Aorta (tissue), 5 donors: ENCODE measurements at regions not wholly inside any gene's neighbourhood (a gene's known extent, or its start where the extent isn't known, plus 50 kb on each side); places are given as distances from the start of the nearest gene placed in this dataset.

Experiments
- ATAC-seq: fragments of 200-7000 bp; cut with Tn5 transposase; one replicate; pipeline ENCODE4 v1.9.1; 2022; ENCODE audit warnings: moderate library complexity; ENCODE audit not compliant: low FRiP score
- DNase-seq, 2 donors: peaks; one replicate each; pipeline ENCODE4 v3.0.0-alpha.2; 2020
- H3K27ac ChIP-seq, 2 donors: one replicate each; pipeline ENCODE4 v1.5.1; 2013; ENCODE audit warnings: low read length in 2 of 2, mild to moderate bottlenecking in 2 of 2, moderate library complexity in 2 of 2, control low read depth in 1 of 2, inconsistent platforms in 1 of 2, low read depth in 1 of 2
- H3K27me3 ChIP-seq, 2 donors: one replicate each; pipeline ENCODE4 v1.6.1; 2013; ENCODE audit warnings: control low read depth in 1 of 2, low read length in 1 of 2, mild to moderate bottlenecking in 1 of 2, moderate library complexity in 1 of 2; ENCODE audit not compliant: insufficient read depth in 2 of 2, control insufficient read depth in 1 of 2
- H3K36me3 ChIP-seq, 2 donors: one replicate each; pipeline ENCODE4 v1.6.1; 2013; ENCODE audit warnings: control low read depth in 1 of 2, low read length in 1 of 2, mild to moderate bottlenecking in 1 of 2; ENCODE audit not compliant: insufficient read depth in 2 of 2, control insufficient read depth in 1 of 2
- H3K4me1 ChIP-seq, 2 donors: one replicate each; pipeline ENCODE4 v1.6.1; 2013; ENCODE audit warnings: low read length in 2 of 2, control low read depth in 1 of 2, mild to moderate bottlenecking in 1 of 2, moderate library complexity in 1 of 2; ENCODE audit not compliant: insufficient read depth in 2 of 2, control insufficient read depth in 1 of 2
- H3K4me3 ChIP-seq, 2 donors: one replicate each; pipeline ENCODE4 v1.5.1; 2013; ENCODE audit warnings: low read length in 2 of 2, control low read depth in 1 of 2, mild to moderate bottlenecking in 1 of 2
- H3K9me3 ChIP-seq: one replicate; pipeline ENCODE4 v1.6.1; 2013; ENCODE audit warnings: mild to moderate bottlenecking, low read length; ENCODE audit not compliant: control insufficient read depth
- WGBS, 2 donors: extraction: QIAGEN DNeasy Blood & Tissue Kit; methylation state at CpG; one replicate each; pipeline ENCODE4 v1.1.7; 2013; 5-methylcytosine and 5-hydroxymethylcytosine counted together
- intact Hi-C, 2 donors: fragments of 100-400 bp; cut with DNase I; formaldehyde crosslinking; loops; one replicate each; pipeline versions ENCODE4 v1.14.2 to v1.15.0; 2022
- donor health status: healthy with polysubstance abuse.
- donor health status: Bipolar disorder and iron deficiency.
- donor health status: DM: no; HTN: no; CAD: no.
- donor health status: DM: no; HTN: no; CAD: no.
- donor health status: DM: yes; HTN: yes; CAD: no.

- Histone ChIP-seq H3K27ac (no peak overlapping the region), H3K36me3 (no peaks in the 10 kb centered on the region), H3K4me3 (no peak overlapping the region), H3K27me3 (no peaks in the 10 kb centered on the region), H3K4me1 (no peaks in the 10 kb centered on the region), H3K9me3 (peaks cover 3% of the 10 kb centered on the region)
- 83 to 86% methylated on average over 7 of the region's 7 CpGs for WGBS, 2 donors
- intact Hi-C loops, result no loop called here
- DNase-seq (no peak), ATAC-seq (no peak)
Observed at GRCh38 chr7:33698041-33698440, 207.3 kb upstream of the BMPER start.

- intact Hi-C loops, result no loop called here
- H3K27me3 ChIP-seq, result no peaks in the 10 kb centered on the region
- ATAC-seq, result no peak
- H3K27ac ChIP-seq, result no peak overlapping the region
- 86 to 88% methylated on average over 6 of the region's 6 CpGs for WGBS, 2 donors
- DNase-seq, result no peak
- no peaks in the 10 kb centered on the region for H3K36me3 ChIP-seq
- H3K9me3 ChIP-seq, result peaks cover 3% of the 10 kb centered on the region
- H3K4me3 ChIP-seq, result no peak overlapping the region
- H3K4me1 ChIP-seq, result no peaks in the 10 kb centered on the region
Observed at GRCh38 chr7:33698692-33699128, 206.6 kb upstream of the BMPER start.

GRCh38 chr7:33700001-33700899 is 205.1 kb upstream of the BMPER start:
- peaks cover 3% of the 10 kb centered on the region for H3K9me3 ChIP-seq
- H3K27me3 ChIP-seq, result no peaks in the 10 kb centered on the region
- H3K4me3 ChIP-seq, result no peak overlapping the region
- H3K4me1 ChIP-seq, result no peaks in the 10 kb centered on the region
- no peak overlapping the region for H3K27ac ChIP-seq
- 82 to 83% methylated on average over 11 of the region's 11 CpGs for WGBS, 2 donors
- no peak for ATAC-seq
- no peak for DNase-seq
- intact Hi-C loops, result no loop called here
- H3K36me3 ChIP-seq, result no peaks in the 10 kb centered on the region

GRCh38 chr7:33701189-33701740 is 204.1 kb upstream of the BMPER start:
- H3K9me3 ChIP-seq, result peaks cover 3% of the 10 kb centered on the region
- H3K27ac ChIP-seq, result no peak overlapping the region
- DNase-seq (no peak), ATAC-seq (no peak)
- intact Hi-C loops, result no loop called here
- no peak overlapping the region for H3K4me3 ChIP-seq
- H3K36me3 ChIP-seq, result no peaks in the 10 kb centered on the region
- H3K27me3 ChIP-seq, result no peaks in the 10 kb centered on the region
- H3K4me1 ChIP-seq, result no peaks in the 10 kb centered on the region
- 83 to 90% methylated on average over 7 of the region's 7 CpGs for WGBS, 2 donors

GRCh38 chr7:33701927-33702326 is 203.4 kb upstream of the BMPER start:
- Histone ChIP-seq H3K27me3 (no peaks in the 10 kb centered on the region), H3K36me3 (no peaks in the 10 kb centered on the region), H3K27ac (no peak overlapping the region), H3K4me3 (no peak overlapping the region), H3K4me1 (no peaks in the 10 kb centered on the region), H3K9me3 (peaks cover 3% of the 10 kb centered on the region)
- DNase-seq, result no peak
- WGBS, 2 donors, result 92% methylated on average over 2 of the region's 2 CpGs
- ATAC-seq, result no peak
- intact Hi-C loops, result no loop called here

GRCh38 chr7:33702514-33703054 is 202.8 kb upstream of the BMPER start:
- 87 to 90% methylated on average over 3 of the region's 3 CpGs for WGBS, 2 donors
- intact Hi-C loops, result no loop called here
- Histone ChIP-seq H3K4me3 (no peak overlapping the region), H3K36me3 (no peaks in the 10 kb centered on the region), H3K4me1 (no peaks in the 10 kb centered on the region), H3K9me3 (peaks cover 3% of the 10 kb centered on the region), H3K27me3 (no peaks in the 10 kb centered on the region), H3K27ac (no peak overlapping the region)
- DNase-seq (no peak), ATAC-seq (no peak)

- intact Hi-C loops, result no loop called here
- Histone ChIP-seq H3K9me3 (no peaks in the 10 kb centered on the region), H3K4me3 (no peak overlapping the region), H3K27ac (no peak overlapping the region), H3K27me3 (no peaks in the 10 kb centered on the region), H3K36me3 (no peaks in the 10 kb centered on the region), H3K4me1 (no peaks in the 10 kb centered on the region)
- DNase-seq (no peak), ATAC-seq (no peak)
- 89 to 92% methylated on average over 5 of the region's 5 CpGs for WGBS, 2 donors
Observed at GRCh38 chr7:33705333-33705833, 200.0 kb upstream of the BMPER start.

GRCh38 chr7:33706186-33706585 is 199.2 kb upstream of the BMPER start:
- 94 to 95% methylated on average over 2 of the region's 2 CpGs for WGBS, 2 donors
- DNase-seq, result no peak
- Histone ChIP-seq H3K9me3 (no peaks in the 10 kb centered on the region), H3K4me3 (no peak overlapping the region), H3K4me1 (no peaks in the 10 kb centered on the region), H3K36me3 (no peaks in the 10 kb centered on the region), H3K27ac (no peak overlapping the region), H3K27me3 (no peaks in the 10 kb centered on the region)
- intact Hi-C loops, result no loop called here
- no peak for ATAC-seq
